ENCODE measurements at regions not wholly inside any gene's neighbourhood (a gene's known extent, or its start where the extent isn't known, plus 50 kb on each side); places are given as distances from the start of the nearest gene placed in this dataset.

DNA sequence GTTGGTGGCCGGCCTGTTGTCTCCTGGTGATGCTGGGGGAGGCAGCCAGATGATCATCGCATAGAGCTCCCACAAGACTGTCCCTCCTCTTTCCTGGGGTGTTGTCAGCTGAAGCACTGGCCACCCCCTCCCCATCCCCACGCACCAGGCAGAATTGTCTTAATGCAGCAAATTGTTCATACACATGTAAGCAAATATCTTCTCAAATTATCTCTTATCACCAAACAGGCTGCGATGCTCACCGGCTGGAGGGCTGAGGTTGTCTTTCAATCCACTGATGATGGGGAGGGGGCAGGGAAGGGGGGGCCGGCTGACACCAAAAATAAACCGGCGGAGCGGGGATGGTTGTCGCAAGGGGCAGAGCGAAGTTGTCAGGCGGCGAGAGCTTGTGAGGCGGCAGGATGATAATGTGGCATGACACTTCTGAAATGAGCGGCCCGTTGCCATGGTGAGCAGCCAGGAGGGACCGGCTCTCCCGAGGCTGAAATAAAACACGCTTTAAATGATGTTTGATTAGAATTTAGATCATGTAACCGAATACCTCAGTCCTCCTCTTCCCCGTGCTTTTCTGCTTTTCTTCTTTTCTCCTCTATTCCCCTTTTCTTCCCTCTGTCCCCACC lies 59.8 kb downstream of the MRM1 start:
- no peak for DNase-seq (ENCODE audit: low spot score)

DNA sequence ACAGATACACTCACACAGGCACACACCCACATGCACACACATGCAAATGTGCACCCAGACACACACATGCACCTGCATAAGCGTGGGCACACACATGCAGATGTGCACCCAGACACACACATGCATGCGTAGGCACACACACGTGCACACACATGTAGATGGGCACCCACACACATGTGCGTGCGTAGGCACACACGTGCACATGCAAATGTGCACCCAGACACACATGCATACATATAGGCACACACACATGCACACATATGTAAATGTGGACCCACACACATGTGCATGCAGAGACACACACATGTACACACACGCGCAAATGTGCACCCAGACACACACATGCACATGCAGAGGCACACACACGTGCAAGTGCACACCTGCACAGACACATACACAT lies 60.3 kb downstream of the MRM1 start:
- DNase-seq (ENCODE audit: low spot score): no peak

DNA sequence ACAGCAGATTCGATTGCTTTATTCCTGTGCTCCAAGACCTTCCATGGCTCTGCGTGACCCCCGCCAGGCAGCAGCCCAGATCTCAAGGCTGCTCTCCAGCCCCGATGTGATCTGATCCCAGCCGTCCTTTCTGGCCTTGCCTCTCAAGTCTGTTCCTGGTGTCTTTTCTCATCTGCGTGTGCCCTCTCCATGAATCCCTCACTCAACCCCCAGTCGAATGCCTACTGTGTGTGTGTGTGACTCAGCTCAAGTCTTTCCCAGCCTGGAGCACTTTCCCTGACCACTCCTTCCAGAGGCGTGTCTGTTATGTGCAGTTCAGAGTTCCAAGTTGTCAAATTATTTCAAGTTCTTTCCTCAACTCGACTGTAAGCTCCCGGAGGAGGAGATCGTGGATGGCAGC lies 64.0 kb downstream of the MRM1 start:
- no peak for DNase-seq (ENCODE audit: low spot score)

DNA sequence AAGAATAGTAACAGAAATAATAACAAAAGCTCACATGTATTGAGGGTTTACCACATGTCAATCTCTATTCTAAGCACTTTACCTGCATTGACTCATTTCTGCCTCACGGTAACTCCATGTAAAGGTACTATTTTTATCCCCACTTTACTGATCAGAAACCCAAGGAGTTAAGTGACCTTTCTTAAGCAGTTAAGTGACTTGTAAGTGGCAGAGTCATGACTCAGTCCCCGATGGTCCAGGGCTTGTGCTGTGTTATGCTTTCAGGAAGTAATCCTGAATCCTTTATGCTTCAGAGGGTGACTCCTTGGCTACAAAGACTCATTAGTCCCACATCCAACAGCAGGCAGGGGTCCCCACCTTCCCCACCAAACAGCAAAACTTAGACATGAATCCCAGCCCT lies 66.5 kb downstream of the MRM1 start:
- DNase-seq (ENCODE audit: low spot score): no peak

DNA sequence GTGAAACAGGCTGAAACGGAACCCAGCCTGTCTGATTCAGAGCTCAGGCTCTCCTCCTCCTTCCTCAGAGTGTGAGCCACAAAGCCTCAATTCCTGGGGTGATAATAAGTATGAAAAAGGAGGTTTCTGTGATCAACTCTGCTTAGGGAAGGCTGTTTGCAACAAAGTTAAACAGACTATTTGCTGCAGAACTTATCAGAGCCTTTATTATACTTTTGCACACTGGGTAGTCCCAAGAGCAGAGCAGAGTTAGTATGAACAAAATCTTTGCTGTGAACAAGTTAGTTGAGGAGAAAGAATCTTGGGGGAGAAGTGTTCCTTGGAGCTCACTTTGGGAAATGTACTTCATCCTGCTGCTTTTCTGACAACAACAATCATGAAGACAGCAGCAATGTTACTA lies 67.4 kb downstream of the MRM1 start:
- no peak for DNase-seq (ENCODE audit: low spot score)

DNA sequence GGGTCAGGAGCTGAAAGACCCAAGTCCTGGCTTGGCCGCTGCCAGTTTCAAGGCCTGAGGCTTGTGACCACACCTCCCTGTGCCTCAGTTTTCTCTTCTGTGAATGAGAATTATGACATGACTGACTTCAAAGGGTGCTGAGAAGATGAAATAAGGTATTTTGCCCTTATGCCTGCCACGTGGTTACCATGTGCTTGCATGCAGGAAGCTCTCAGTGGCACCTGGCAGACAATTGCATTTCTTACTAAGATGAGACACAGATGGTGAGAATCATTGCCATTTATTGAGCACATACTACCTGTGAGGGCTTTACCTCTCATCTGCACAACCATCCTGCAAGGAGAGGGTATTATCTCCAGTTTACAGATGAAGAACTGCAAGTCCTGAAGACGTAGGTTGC lies 69.8 kb downstream of the MRM1 start:
- DNase-seq (ENCODE audit: low spot score): no peak

DNA sequence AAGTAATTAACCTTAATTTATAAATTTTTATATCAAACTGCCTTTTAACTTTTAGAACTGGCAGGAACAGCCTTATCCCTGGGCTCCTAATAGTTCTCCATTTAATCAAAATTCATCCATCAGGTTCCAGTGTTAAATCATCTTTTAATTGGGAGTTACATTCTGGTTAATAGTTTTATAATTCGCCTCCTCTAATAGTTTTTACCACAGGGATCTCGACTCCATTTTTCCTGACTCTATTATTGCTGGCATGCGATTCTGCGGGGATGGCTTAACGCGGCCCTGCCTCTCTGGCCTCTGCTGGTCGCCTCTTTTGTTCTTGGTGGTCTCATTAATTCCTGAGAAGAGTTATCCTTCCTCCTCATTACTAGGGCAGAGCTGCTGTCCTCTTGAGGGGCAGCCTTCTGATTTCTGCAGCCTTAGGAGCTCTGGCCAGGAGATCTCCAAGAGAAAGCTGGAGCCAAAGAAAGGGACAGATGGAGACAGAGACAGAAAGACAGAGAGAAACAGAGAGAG lies 71.1 kb downstream of the MRM1 start:
- DNase-seq (ENCODE audit: low spot score): no peak

DNA sequence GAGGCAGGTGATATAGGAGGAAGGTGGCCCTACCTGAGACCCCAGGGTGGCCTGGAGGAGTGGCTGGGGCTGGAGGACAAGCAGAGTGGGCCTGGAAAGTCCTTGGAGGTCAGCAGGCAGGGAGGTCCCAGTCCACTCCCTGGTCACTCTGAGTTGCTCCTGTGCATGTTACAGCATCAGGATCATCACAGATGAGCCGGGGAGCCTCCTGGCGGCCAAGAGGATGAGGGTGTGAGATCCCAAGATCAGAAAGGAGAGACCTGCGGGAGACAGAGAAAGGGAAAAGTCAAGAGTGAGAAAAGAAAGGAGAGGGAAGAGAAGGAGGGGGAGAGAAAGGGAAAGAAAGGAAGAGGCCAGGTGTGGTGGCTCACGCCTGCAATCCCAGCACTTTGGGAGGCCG lies 71.7 kb downstream of the MRM1 start:
- no peak for DNase-seq (ENCODE audit: low spot score)

DNA sequence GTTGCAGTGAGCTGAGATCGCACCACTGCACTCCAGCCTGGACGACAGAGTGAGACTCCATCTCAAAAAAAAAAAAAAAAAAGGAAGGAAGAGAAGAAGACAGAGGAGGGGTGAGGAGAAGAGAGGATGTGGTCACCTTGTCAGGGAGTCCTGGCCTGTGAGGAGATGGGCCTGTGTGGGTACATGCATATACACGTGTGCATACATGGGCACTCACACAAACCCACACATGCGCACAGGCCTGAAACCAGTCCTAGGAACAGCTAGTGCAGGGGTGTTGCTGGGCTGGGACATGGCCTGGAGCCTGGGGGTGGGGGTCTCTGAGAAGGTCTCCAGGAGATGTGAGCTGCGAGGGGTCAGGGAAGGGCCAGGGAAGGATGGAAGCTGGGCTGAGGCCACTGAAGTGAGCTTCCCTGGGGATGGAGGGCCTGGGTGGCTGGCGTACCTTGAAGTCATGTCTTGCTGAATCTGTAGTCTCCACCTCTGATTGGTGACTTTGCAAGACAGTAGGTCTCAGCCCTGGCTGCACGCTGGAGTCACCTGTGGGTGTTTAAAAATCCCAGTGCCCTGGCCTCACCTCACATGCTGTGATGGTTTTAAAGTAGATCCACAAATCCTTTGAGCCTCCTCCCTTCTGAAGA lies 72.4 kb downstream of the MRM1 start:
- DNase-seq (ENCODE audit: low spot score): no peak

DNA sequence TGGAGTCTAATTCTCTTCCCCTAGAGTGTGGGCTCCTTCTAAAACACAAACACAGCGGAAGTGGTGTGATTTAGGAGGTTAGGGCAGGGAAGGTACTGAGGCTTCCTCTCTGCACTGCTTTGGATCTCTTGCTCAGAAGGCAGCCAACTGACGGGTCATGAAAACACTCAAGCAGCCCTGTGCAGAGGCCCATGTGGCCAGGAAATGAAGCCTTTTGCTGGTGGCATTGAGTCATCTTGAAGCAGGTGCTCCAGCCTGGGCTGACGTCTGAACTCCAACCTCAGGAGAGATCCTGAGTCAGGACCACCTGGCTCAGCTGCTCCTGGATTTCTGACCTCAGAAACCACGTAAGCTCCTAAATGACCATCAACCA lies 72.9 kb downstream of the MRM1 start:
- DNase-seq (ENCODE audit: low spot score): no peak

DNA sequence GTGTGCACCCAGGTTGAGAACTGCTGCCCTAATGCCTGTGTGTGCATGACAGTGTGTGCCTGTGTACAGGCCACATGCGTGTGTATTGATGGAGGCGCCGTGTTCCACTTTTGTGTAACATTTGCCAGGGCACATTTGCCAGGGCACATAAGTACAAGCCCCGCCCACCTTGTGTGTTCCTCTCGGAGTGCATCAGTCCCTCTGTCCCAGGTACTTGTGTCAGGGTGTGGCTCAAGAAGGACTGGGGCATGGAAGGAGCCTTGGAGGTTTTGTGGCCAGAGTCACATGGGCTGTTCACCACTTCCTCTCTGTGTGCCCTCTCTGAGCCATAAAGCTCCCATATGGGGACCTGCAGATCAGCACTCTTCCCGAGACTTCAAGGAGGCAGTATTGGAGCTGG lies 73.9 kb downstream of the MRM1 start:
- no peak for DNase-seq (ENCODE audit: low spot score)

DNA sequence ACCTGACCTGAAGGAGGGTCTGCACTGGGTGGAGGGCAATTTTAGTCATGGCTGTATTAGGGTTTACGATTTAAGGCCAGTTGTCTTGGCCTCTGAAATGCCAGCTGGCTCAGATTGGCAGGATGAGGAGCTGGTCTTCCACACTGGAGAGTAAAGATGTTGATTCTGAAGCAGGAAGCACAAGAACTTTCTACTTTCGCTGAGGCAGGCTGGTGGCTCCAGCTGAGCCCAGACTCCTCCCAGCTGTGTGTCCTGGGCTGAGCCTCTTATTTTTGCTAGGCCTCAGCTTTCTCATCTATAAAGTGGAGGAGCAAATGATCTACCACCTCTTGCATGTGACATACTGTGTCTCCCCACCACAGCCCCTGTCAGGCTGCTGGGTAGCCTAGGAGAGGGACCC lies 74.4 kb downstream of the MRM1 start:
- DNase-seq (ENCODE audit: low spot score): no peak

DNA sequence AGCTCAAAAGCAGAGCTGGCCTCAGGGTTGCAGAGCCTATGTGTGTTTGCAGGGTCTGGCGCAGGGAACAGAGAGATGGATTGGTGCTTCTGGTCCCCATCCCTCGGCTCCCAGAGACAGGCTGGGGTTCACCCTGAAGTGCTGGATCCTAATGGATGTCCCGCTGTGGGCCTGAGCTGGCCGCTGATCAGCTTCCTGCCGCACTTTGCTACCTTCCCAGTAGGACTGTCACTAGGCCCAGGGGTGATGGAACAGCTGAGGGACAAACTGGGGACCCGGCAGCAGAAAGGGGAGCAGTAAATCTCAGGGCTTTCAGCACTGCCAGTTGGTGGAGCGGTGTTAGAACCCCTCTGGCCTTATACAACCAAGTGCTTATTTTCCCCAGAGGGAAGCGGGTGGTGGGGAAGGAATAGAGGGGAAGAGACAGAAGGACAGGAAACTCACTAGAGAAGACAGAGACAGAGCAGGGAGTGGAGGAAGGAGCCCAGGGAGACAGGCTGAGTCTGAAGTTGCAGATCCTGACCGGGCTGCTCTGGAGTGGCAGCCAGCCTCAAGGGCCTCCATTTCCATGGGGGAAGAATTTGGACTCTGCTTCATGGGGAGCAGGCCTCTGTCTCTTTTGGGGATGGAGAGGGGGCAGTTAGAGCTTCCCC lies 78.6 kb downstream of the MRM1 start:
- DNase-seq (ENCODE audit: low spot score): no peak

DNA sequence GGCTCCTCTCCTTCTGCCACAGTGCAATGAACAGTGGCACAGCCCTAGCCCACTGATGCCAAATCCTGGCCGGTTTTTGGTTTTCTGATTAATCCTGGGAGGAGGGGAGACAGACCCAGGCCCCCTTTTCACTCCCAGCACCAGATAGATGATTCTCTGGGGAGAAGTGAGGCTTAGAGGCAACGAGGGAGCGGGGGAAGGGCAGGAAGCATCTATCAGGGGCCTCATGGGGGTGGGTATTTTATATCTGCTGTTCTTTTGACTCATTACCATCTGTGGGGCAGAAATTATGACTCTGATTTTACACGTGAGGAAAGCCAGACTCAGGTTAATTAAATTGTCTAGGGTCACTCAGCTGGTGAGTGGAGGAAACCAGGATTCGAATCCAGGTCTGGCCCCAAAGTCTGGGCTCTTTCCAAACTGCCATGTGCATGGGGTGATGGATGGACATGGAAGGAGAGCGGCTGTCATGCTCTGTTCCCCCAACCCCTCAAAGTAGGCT lies 79.4 kb downstream of the MRM1 start:
- no peak for DNase-seq (ENCODE audit: low spot score)

DNA sequence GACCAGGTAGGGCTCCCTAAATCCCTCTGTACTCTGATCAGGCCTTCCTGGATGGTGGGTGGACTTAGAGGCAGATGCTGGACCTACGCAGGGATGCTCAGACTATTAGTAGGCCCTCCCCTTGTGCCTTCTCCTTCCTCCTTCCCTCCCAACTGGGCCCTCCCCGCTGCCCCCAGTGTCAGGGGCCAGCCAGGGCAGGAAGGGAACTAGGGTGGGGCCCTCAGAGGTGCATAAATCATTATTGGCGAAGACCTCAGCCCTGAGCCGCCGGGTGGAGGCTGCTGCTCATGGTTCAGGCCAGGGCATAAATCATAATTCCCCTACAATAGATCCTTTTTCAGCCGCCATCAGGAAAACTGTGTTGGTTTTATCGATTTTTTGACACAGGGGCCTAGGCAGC lies 81.4 kb downstream of the MRM1 start:
- DNase-seq (ENCODE audit: low spot score): no peak

DNA sequence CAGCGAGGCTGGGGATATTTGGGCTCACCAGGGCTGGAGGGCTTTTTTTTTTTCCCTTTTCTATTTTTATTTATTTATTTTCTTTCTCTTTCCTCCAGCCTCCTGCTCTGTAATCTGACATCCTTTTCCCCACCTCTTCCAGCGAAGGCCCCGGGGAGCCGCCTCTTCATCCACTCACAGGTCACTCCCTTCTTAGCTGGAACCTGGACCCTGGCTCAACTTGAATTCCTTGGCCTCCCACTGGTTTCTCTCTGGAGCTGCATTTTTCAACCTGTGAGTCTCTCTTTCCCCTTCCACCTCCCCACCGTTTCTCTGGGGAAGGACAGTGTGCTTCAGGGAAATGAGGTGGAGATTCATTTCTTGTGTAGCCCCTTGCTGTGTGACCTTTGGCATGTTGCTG lies 82.0 kb downstream of the MRM1 start:
- DNase-seq (ENCODE audit: low spot score): no peak

DNA sequence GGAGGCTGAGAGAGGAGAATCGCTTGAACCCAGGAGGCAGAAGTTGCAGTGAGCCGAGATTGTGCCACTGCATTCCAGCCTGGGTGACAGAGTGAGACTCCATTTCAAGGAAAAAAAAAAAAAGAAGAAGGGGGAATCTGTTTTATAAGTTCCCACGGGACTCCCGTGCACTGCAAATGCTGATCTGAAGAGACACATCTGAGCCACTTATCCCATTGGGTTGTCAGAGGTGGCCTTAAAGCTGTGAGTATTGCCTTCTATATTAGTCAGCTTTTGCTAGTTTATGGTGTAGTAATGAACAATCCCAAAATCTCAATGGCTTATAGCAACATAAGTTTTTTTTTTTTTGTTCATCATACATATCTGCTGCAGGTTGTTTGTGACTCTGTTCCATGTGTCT lies 82.8 kb downstream of the MRM1 start:
- DNase-seq (ENCODE audit: low spot score): no peak

DNA sequence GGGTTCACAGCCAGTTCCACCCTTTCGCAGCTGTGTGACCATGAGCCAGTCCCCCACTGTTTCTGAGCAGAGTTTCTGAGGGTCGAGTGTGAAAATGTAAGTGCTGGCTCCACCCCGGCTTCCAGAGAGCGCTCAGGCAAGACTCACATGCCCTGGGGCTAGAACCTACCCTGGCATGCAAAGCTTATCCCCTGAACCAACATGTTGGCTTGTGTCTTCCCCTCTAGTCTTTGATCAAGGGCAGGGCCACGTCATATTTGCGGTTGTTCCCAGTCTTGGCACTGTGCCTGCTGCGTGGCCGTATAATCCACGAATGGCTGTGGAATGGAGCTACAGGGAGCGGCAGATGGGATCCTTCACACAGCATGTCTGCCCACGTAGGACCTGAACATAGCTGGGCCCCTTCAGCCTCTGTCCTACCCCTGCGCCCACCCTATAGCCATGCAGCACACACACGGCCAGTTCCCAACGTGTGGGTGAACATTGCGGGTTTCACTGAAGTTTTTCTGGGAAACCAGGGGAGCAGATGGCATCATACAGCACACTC lies 84.8 kb downstream of the MRM1 start:
- no peak for DNase-seq (ENCODE audit: low spot score)

DNA sequence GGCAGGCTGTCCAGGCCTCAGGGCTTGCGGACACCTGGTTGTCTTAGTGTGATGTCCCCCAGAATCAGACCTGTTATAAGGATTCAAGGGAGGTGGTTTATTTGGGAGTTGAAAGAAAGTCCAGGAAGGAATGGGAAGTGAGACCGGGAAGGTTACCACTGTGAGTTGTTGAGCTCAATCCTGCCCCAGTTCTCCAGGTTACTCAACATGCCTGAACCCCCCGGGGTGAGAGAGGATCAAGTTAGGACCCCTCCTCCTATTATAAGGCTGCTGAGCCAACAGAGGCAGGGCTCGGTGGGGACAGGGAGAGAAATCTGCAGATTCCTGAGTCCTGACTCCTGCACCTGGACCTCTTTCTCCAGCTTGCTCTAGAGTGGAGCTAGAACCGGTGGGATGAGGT lies 86.4 kb downstream of the MRM1 start:
- no peak for DNase-seq (ENCODE audit: low spot score)

DNA sequence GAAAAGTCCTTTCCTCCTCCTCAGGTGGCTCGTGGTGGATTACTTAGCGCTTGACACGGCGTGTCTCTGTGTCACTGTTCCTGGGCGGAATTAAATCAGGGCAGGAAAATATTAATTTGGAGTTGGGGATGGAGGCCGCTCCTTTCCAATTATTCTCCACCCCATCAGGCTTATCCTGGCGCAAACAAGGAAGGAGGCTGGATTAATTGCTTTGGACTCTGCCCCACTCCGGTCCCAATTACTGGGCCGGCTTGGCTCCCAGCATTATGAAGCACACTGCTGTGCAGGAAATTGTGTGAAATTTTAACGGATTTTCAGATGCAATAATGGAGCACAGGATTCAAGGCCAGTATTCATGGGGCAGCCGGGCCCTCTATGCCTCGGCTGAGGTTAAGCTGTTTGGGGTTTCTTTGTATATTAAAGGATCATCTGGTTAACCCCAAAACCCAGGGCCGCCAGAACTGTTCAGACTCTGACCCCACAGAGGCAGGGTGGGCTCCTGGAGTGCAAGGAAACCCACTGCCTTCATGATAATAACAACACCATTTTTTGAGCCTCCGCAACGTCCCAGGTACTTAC lies 87.8 kb downstream of the MRM1 start:
- no peak for DNase-seq (ENCODE audit: low spot score)

DNA sequence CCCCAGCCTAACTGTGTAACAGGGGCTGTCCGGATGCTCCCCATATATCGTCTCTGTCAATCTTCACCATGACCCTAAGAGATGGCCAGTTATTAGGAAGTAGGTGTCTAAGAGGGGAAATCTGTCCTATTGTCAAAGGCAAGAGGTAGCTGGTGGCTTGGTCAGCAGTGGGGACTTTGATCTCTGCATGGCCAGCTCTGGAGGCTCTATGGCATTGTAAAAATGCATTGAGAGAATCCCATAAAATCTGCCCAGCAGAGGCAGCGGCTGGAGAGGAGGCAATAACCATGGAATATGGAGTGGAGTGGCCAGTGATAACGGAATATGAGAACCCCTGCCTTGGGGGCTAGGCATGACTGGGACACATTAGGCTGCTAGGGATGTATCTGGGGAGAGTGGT lies 88.8 kb downstream of the MRM1 start:
- no peak for DNase-seq (ENCODE audit: low spot score)

DNA sequence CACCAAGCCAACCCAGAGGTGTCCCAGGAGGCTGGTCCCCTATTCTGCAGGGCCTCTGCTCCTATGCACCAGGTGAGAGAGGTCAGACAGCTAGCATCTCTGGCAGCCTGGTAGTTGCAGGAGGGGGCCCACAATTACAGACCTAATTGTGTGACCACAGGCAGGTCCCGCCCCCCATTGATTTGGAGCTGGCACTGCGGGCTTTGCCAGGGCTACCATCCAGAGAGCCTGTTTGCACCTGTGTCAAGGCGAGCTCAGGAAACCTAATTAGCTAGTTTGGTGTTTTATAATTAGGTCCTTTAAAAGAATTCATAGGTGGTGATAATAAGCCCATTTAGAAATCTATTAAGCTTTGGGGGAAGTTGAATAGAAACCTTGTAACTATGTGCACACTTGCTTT lies 90.2 kb downstream of the MRM1 start:
- DNase-seq (ENCODE audit: low spot score): no peak

DNA sequence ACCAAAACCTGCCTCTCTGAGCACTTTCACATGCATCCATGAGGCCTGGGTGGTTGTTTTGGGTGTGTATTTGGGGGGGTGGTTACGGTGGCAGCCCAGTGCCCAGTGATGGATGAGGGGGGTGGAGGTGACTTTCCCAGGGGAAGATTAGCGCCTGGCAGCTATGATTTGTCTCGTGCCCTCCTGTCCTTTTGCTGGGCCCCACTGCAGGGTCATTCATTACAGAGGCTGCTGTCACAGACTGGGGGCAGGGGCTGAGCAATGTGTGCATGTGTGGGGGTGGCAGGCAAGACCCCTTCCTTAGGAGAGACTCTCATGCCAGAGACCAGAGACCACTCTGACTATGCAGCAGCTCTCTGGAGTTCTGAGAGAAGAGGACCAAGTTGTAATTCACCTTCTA lies 93.7 kb downstream of the MRM1 start:
- no peak for DNase-seq (ENCODE audit: low spot score)

Data from HuH-7.5 (cell line).